ENCODE measurements at regions not wholly inside any gene's neighbourhood (a gene's known extent, or its start where the extent isn't known, plus 50 kb on each side); places are given as distances from the start of the nearest gene placed in this dataset.

DNA sequence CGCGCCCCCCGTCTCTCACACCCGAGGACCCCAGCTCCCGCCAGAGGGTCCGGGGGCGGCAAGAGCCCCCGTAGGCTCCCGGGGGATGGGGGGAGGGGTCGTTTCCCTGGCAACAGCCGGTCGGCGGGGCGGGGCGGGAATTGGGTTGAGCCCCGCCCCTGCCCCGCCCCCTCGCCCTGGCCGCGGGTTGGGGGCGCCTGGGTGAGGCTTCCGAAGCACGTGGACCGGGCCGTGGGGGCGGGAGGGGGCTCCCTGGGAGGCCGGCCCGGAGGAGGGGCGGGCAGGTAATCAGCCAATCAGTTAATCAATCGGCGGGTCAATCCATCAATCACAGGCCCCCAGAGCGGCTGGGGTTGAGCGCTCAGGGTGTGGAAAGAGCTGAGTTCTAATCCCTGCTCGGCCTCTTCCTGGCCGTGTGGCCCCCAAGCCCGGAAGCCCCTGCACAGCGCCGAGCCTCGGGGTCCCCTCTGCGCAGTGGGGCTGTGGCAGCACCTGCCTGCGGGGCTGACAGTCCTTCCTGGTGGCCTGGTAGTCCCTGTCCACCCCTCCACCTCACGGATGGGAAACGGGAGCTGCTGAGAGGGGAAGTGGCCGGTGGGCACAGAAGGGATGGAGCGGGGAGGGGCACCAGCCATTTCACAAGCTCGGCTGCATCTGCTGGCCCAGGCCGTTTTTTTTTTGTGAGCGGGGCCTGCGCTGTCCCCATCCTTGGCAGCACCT lies 174.2 kb upstream of the IER5L start:
- DNase-seq = no peak

DNA sequence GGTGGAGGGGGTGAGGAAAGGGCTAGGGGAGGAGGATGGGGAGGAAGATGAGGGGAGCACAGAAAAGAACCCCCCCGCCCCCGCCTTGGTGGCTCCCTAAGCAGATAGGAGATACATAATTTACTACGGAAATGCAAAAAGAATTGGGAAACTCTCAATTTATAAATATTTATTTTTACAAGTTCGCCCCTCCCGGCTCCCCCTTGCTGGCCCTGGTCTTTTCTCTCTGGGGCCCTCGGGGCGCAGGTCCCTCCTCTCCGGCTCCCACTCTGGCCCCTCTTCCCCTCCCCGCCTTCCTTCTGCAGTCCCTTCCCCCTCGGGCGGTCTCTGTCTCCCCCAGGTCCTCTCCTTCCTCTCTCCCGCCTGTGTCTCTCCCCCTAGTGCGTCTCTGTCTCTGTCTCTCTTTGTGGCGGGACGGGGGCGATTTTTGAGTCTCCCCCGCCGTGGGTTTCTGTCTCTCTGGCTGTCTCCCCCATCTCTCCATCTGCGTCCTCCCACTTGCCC lies 173.6 kb upstream of the IER5L start:
- DNase-seq = no peak

DNA sequence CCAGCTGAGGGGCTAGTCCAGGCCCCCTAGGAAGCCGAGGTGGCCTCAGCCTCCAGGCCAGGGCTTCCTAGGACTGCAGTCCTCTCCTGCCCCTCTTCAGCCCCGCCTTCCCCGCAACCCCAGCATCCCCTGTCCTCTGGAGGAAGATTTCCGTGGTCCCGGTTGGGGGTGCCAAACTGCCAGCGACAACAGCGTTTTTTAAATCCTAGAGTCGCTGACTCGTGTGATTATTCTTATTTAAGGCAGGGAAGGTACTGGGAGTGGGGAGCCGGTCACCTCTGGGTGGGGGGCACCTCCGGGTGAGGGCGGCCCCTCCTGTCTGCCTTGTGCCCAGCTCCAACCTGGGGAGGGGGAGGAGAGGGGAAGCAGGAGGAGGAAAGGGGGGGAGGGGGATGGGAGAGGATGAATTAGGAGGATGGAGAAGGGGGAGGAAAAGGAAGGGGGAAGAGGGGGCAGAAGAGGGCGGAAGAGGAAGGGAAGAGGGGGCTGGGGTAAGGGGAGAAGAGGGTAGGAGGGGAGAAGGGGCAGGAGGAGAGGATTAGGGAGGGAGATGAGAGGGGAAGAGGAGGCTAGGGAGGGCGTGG lies 173.1 kb upstream of the IER5L start:
- DNase-seq = no peak

DNA sequence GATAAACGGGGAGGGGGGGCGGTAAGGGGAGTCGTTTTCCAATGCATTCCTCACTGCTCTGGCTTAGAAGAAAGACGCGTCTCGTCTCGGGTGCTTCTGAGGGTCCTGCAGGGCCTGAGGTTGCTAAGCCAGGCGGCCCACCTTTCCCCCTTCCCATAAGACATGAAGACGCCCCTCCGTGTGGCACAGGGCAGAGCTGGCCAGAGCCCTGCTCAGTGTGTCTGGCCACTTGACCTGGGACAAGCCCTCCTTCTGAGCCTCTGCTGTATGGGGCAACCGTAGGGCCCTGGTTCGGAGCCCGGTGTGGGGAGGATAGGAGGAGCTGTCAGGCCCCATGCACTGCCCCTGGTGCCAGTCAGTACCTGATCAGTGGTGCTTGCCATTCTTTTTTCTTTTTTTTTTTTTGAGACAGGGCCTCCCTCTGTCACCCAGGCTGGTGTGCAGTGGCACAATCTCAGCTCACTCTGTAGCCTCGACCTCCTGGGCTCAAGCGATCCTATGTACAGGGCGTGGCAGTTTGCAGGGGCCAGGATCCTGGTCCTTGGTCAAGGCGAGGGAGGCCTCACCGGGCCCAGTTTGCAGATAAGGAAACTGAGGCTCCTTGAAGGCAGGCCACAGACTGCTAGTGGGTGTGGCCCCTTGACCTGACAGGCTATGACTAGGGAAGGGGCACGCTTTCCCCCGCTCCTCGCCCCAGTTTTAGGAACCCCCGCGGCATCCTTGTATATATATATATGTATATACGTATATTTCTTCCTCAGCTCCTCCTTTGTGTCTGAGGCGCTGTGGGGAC lies 172.3 kb upstream of the IER5L start:
- no peak for DNase-seq

DNA sequence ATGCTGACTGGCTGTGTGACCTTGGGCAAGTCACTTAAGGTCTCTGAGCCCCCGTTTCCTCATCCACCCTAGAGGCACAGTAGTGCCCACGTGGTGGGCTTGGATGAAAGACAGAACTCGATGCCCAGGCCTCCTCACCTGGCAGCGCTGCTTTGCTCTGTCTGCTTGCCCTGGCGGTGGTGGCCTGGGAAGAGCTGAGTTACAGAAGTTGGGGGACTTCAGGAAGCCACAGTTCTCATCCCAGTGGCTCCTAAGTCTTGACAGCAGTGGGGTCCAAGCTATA lies 171.5 kb upstream of the IER5L start:
- DNase-seq = no peak

DNA sequence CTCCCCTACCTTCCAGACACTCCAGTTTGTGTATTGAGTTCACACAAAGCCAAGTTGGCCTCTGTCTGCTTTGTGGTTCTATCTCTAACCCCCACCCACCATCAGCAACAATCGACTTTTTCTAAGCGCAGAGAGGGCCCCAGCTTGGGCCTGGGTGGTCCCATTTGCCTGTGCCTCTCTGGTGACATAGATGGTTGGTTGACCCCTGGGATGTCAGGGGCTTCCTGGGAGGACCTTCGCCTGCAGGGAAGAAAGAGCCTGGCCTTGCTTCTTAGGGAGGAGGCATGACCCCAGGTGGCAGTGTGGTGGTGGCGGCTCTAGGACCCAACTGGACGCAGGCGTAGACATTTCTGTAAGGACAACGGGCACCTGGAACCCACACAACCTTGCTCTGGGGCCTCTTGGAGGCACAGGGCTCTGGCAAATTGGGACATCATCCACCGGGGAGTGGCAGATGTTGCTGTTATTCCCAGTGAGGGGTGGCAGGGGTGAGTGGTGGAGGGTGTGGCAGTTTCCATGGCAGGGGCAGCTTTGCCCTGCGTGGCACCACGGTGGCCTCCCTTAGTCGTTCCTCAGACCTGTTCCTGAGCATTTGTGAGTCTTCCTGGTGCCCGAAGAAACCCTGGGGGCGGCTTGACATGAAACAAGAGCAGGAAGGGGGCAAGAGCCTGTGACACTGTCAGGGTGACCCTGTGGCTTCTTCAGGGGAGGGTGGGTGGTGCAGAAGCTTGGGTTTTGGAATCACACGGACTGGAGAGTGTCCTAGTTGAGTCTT lies 171.0 kb upstream of the IER5L start:
- DNase-seq = no peak

DNA sequence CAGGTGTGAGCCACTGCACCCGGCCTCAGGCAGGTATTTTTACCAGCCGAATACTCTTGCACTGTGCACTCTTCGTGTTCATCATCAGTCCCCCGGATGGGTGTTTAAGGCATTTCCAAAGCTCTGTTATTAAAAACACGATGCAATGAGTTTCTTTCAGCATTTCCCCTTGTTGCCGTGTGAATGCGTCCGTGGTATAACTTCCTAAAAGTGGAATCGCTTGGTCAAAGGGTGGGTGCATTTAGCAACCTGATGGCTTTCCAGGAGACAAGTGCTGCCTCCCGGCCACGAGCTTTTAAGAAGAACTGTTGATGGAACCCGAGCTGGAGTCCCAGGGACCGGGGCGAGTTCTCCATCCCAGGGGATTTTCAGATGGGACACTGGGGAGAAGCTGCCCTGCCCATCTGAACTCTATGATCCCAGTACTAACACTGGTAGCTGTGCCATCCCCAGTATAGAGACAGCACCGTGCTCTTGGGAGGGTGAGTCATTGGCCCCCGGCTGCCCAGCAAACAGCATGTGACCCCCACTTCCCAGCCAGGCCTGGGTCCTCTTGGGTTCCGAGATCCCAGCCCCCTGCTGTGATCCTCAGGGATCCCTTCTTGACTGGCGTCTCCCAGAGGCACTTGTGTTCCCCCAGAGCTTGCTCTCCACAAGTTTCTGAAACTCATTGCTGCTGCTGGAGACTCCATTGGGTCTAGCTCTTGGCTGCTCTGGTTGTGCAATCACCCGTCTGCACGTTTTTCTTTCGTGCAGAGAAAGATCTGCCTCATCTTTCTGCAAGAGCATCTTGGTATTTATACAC lies 169.5 kb upstream of the IER5L start:
- no peak for DNase-seq

DNA sequence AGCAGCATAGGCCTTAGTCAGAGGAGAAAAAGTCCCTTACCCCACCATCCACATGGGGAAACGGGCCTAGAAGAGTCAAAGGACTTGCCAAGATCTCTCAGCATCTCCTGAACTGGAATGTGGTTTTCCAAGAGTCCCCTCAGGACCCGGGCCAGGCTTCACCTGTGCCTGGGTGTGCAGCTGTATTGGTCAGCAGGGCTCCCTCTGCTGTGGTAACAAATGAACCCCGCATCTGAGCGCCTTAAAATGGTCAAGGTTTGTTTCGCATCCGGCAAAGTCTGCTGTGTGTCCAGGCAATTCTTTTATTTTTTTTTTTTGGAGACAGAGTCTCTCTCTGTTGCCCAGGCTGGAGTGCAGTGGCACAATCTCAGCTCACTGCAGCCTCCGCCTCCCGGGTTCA lies 168.0 kb upstream of the IER5L start:
- DNase-seq = no peak

DNA sequence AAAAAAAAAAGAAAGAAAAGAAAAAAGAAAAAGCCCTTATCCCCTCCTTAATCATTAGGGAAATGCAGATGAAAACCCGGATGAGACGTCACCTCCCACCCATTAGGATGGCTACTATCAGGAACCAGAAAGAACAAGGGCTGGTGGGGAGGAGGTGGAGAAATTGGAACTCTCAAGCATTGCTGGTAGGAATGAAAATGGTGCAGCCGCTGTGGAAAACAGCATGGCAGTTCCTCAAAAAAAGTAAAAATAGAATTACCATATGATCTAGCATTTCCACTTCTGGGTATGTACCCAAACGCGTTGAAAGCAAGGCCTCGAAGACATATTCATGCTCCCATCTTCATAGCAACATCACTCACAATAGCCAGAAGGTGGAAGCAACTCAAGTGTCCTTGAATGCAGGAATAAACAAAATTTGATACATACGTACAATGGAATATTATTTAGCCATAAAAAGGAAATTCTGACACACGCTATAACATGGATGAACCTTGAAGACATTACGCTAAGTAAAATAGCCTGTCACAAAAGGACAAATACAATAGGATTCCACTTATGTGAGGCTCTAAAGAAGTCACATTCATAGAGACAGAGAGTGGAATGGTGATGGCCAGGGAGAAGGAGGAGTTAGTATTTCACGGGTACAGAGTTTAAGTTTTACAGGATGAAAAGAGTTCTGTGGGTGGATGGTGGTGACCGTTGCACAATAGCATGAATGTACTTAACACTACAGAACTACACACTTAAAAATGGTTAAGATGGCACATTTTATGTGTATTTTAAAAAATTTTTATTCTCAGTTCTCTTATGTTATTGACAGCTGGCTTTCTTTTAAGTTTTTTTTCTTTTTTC lies 166.8 kb upstream of the IER5L start:
- DNase-seq = no peak

DNA sequence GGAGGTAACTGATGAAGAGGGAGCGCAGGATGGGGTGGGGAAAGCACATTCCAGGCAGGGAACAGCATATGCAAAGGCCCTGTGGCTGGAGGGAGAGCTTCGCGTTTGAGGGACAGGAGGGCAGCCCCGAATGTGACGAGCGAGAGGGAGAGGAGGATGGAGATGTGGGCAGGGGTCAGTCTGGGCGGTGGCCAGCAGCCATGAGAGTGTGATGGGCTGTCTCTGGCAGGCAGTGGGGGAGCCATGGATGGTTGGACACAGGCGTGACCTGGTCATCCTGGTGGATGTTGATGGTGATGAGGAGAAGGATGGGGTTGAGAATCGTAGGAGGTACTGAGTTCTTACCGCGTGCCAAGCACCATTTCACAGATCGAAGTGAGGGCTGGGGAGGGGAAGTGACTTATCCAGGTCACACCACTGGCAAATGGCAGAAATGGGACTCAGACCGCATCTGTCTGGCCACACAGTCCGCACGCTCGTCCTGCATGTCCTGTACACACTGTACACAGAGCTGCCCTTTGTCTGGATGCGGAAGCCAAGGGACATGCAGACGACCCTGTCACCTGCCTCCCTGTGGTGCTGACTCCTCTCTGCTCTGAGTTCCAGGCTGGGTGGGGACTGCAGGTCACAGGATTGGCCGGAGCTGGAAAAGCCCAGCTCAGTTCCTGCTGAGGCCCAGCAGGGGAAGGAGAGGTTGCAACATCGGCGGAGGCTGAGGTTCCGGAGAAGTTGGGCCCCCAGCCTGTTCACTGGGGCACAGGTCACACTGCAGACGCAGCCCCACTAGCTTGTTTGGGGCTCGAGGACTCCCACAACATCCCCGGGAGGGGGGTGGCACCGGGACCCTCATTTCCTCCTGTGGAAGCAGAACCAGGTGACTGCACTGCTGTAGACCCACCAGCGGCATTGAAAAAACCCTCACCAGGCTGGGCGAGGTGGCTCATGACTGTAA lies 165.6 kb upstream of the IER5L start:
- DNase-seq = no peak

DNA sequence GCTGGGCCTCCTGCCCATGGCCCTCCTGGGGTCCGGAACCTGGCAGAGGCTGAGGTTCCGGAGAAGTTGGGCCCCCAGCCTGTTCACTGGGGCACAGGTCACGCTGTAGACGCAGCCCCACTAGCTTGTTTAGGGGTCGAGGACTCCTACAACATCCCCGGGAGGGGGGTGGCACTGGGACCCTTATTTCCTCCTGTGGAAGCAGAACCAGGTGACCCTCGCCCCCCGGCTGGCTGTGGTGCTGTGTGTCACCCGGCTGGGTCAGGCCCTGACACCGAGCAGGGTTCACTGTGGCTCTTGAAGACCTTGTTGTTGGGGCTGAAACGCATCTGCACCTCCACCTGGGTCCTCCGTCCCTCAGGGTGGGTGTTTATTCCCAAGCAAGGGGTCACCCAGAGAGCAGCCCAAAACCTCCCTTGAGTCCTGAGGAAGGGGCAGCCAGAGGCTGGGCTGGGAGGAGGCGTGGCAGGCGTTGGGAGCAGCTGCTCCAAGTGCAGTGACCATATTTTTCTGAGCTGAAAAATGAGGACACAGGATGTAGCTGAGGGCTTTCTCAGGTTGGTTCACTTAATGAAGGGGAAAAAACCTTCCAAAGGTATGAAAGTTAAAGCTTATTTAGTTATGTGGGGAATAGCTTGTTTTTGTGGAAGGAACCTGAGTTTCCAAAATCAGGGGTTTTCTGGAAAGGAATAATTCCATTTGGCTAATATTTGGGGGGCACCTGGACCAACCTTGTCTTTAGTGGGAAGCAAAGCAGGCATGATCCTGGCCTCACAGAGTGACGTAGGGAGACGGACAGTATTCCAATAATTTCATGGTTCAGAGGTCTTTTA lies 164.7 kb upstream of the IER5L start:
- DNase-seq = no peak

DNA sequence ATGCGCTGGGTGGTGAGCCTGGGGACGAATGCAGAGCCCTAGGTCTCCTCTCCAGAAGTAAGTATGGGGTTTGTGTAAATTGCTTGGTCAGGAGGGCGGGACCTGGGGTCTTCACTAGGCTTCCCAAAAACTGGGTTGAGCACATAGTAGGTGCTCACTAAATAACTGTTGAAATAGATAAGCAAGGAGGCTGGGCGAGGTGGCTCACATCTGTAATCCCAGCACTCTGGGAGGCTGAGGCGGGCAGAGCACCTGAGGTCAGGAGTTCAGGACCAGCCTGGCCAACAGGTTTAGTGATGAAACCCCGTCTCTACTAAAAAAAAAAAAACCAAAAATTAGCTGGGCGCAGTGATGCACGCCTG lies 163.9 kb upstream of the IER5L start:
- DNase-seq = no peak

DNA sequence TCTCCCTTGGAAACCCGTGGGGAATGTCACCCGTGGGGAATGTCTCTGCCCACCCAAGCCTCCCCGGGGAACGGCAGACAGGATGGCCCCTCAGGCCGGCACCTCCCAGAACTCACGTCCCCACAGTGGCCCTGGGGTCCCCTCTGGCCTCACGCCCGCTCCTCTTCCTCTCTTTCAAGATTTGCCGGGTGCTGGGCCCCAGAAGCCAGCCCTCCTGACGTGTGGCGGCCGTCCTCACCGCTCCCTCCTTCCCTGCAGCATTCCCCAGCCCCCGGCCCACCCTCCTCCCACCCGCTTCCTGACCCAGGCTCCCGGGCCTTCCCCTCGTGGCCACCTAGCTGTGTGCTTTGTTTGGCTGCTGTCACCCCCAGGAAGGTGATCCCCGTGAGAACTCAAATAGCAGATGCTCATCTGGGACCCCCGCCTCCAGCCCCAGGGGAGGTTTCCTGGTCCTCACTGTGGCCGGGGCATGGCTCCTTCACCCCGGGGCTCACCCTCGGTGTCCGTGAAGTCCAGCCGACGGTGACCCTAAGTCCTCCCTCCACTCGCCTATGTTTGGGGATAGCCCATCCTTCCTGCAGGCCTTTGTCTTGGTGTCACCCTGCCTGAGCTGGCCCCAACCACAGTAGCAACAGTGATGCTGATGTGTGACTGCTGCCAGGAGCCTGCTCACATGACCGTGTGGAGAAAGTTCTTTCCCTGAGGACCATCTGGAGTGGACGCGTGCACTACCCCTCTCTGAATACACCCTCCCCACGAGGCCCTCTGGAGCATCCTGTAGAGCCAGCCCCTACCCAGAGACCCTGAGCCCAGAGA lies 163.3 kb upstream of the IER5L start:
- no peak for DNase-seq

DNA sequence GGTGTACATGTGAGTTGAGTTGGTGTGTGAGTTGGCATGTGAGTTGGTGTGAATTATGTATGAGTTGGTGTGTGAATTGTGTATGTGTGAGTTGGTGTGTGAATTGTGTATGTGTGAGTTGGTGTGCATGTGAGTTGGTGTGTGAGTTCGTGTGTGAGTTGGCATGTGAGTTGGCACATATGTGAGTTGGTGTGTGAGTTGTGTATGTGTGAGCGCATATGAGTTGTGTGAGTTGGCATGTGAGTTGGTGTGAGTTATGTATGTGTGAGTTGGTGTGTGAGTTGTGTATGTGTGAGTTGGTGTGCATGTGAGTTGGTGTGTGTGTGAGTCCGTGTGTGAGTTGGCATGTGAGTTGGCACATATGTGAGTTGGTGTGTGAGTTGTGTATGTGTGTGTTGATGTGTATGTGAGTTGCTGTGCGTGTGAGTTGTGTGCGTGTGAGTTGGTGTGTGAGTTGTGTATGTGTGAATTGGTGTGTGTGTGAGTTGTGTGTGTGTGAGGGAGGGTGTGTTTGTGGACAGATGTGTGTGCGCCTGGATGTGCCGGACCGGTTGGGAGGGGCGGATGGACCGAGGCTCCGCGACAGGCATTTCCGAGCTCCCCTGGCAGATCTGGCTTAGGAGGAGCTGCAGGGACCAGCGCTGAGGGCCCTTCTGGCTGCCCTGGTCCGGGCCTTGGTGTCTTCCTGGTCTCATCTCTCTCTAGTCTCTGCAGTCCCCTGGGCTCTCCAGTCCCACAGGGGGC lies 162.5 kb upstream of the IER5L start:
- DNase-seq = no peak

DNA sequence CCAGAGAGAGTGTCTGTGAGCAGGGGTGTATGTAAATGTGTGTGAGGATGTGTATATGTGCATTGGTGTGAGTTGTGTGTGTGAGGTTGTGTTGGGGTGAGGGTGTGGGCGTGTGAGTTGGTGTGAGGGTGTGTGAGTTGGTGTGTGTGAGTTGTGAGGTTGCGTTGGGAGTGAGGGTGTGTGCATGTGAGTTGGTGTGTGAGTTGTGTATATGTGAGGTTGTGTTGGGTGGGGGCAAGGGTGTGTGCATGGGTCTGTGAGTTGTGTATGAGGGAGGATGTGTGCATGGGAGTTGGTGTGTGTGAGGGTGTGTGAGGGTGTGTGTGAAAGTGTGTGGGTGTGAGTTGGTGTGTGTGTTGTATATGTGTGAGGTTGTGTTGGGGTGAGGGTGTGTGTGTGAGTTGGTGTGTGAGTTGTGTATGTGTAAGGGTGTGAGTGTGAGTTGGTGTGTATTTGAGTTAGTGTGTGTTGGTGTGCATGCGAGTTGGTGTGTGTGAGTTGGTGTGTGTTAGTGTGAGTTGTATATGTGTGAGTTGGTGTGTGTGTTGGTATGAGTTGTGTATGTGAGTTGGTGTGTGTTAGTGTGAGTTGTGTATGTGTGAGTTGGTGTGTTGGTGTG lies 161.6 kb upstream of the IER5L start:
- no peak for DNase-seq

DNA sequence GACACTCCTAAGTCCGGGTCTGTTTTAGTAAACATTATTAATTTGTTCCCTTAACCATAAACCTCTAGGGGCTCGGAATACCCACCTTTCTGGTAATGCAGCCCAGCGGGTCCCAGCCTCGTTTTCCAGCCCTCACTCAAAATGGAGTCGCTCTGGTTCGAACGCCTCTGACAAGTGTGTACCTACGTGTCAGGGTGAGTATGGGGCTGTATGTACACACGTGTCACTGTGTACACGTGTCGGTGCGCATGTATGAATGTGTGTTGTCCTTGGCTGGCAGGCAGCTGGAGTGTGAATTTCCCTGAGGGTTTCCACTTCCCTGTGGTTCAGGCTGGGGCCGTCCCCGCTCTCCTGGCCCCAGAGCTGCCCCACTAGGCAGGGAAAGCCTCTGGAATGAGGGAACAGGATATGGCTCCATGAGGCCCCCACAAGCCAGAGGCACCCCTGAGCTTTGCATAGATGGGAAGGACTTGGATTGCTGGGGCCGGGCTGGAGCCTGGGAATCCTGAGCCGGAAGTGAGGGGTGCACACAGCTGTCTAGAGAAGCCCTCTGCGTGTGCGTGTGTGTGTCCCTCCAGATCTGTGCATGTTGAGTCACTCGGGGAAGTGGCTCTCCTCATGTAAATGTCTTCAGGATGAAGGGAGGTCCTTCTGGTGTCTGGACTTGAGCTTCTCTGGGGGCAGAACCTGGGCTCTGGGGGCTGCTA lies 160.8 kb upstream of the IER5L start:
- DNase-seq = no peak

All from GOT3 (cell line).